ENCODE measurements at regions not wholly inside any gene's neighbourhood (a gene's known extent, or its start where the extent isn't known, plus 50 kb on each side); places are given as distances from the start of the nearest gene placed in this dataset.

- TF ChIP-seq CTCF (IDR thresholded peaks at IDR 0.05; ENCODE audit: insufficient read depth, low read length, poor library complexity, severe bottlenecking): no peak
- H3K4me3 ChIP-seq (ENCODE audit: low read depth, low read length): no peak overlapping the region
- H3K27me3 ChIP-seq (ENCODE audit: control insufficient read depth, insufficient read depth, low read length): no peaks in the 10 kb centered on the region
- no peaks in the 10 kb centered on the region for H3K36me3 ChIP-seq (ENCODE audit: control insufficient read depth, insufficient read depth, low read length)
- DNase-seq (ENCODE audit: low read depth): no peak
Measured at GRCh38 chr2:199707593-199708185, 143.3 kb downstream of the FTCDNL1 start.

DNA sequence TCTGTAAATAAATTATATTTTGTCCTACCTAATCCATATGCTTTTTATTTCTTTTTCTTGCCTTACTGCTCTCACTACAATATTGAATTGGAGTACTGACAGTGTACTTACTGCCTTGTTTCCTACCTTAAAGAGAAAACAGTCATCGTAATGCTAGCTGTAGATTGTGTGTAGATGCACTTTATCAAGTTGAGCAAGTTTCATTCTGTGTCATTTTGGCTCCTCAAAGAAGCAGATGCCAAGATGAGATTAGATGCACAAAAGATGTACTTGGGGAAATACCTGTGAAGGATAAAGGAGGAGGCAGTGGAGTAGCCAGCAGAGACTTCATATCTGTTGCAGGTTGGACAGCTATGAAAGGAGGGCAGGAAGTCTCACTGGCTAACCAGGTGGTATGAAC lies 145.5 kb downstream of the FTCDNL1 start:
- H3K27me3 ChIP-seq (ENCODE audit: control insufficient read depth, insufficient read depth, low read length): no peaks in the 10 kb centered on the region
- no peak overlapping the region for H3K4me3 ChIP-seq (ENCODE audit: low read depth, low read length)
- no peak for DNase-seq (ENCODE audit: low read depth)
- TF ChIP-seq CTCF (IDR thresholded peaks at IDR 0.05; ENCODE audit: insufficient read depth, low read length, poor library complexity, severe bottlenecking): no peak
- H3K36me3 ChIP-seq (ENCODE audit: control insufficient read depth, insufficient read depth, low read length): no peaks in the 10 kb centered on the region

- H3K27me3 ChIP-seq (ENCODE audit: control insufficient read depth, insufficient read depth, low read length): no peaks in the 10 kb centered on the region
- peak; percentile 70 for TF ChIP-seq CTCF (IDR thresholded peaks at IDR 0.05; ENCODE audit: insufficient read depth, low read length, poor library complexity, severe bottlenecking)
- H3K4me3 ChIP-seq (ENCODE audit: low read depth, low read length): no peak overlapping the region
- DNase-seq (ENCODE audit: low read depth): no peak
- H3K36me3 ChIP-seq (ENCODE audit: control insufficient read depth, insufficient read depth, low read length): no peaks in the 10 kb centered on the region
Measured at GRCh38 chr2:199704358-199705238, 146.4 kb downstream of the FTCDNL1 start.

DNA sequence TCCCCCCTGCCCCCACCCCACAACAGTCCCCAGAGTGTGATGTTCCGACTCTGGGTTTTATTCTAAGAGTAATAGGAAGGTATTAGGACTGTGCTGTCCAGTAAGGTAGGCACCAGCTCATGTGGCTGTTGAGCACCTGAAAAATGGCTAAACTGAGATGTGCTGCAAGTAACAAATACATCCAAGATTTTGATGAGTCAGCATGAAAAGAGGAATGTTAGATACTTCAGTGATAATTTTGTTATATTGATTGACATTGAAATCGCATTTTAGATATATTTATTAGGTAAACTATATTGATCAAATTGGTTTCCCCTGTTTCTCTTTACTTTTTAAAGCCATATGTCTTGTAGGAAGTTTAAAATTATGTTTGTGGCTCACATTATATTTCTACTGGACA lies 147.8 kb downstream of the FTCDNL1 start:
- Histone ChIP-seq H3K36me3 (ENCODE audit: control insufficient read depth, insufficient read depth, low read length) (no peaks in the 10 kb centered on the region), H3K4me3 (ENCODE audit: low read depth, low read length) (no peak overlapping the region), H3K27me3 (ENCODE audit: control insufficient read depth, insufficient read depth, low read length) (no peaks in the 10 kb centered on the region)
- TF ChIP-seq CTCF (IDR thresholded peaks at IDR 0.05; ENCODE audit: insufficient read depth, low read length, poor library complexity, severe bottlenecking): no peak
- DNase-seq (ENCODE audit: low read depth): no peak

DNA sequence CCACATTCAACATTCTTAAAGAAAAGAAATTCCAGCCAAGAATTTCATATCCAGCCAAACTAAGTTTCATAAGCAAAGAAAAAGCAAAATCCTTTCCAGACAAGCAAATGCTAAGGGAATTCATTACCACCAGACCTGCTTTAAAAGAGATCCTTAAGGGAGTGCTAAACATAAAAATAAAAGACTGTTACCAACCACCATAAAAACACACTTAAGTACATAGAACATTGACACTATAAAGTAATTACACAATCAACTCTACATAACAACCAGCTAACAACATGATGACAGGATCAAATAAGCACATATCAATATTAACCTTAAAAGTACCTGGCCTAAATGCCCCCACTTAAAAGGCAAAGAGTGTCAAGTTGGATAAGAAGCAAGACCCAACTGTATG lies 153.5 kb downstream of the FTCDNL1 start:
- DNase-seq (ENCODE audit: low read depth): no peak
- Histone ChIP-seq H3K4me3 (ENCODE audit: low read depth, low read length) (no peak overlapping the region), H3K27me3 (ENCODE audit: control insufficient read depth, insufficient read depth, low read length) (no peaks in the 10 kb centered on the region), H3K36me3 (ENCODE audit: control insufficient read depth, insufficient read depth, low read length) (no peaks in the 10 kb centered on the region)
- no peak for TF ChIP-seq CTCF (IDR thresholded peaks at IDR 0.05; ENCODE audit: insufficient read depth, low read length, poor library complexity, severe bottlenecking)

All from kidney epithelial cell (primary cell).